H1 (cell line): ENCODE measurements at regions not wholly inside any gene's neighbourhood (a gene's known extent, or its start where the extent isn't known, plus 50 kb on each side); places are given as distances from the start of the nearest gene placed in this dataset.

Source experiments
- BRCA1 ChIP-seq: IDR thresholded peaks from 2 replicates; pipeline ENCODE4 v1.6.1; 2012; ENCODE audit warnings: low read depth, low read length, improper control_type of control experiment
- CBX5 ChIP-seq: fragments of 300-800, 300-1000 bp; sonication (generic); IDR thresholded peaks from 2 replicates; pipeline ENCODE4 v1.7.1; 2016; ENCODE audit warnings: antibody characterized with exemption, low read length, low read depth
- RBBP5 ChIP-seq: IDR thresholded peaks from 2 replicates; pipeline ENCODE4 v1.7.1; 2012; ENCODE audit warnings: low read depth, mild to moderate bottlenecking, inconsistent platforms, low read length, moderate library complexity, borderline replicate concordance
- TF ChIP-seq, protein P1 (sequence below): fragments of 300-600 bp; sonication (generic); IDR thresholded peaks from 2 replicates; pipeline ENCODE4 v1.7.1; 2012; ENCODE audit warnings: low read length, moderate library complexity, mild to moderate bottlenecking, inconsistent platforms; ENCODE audit not compliant: insufficient replicate concordance

GRCh38 chr15:27642981-27643380 lies 456.1 kb downstream of the OCA2 start (continued):
- TF ChIP-seq, protein P1, sequence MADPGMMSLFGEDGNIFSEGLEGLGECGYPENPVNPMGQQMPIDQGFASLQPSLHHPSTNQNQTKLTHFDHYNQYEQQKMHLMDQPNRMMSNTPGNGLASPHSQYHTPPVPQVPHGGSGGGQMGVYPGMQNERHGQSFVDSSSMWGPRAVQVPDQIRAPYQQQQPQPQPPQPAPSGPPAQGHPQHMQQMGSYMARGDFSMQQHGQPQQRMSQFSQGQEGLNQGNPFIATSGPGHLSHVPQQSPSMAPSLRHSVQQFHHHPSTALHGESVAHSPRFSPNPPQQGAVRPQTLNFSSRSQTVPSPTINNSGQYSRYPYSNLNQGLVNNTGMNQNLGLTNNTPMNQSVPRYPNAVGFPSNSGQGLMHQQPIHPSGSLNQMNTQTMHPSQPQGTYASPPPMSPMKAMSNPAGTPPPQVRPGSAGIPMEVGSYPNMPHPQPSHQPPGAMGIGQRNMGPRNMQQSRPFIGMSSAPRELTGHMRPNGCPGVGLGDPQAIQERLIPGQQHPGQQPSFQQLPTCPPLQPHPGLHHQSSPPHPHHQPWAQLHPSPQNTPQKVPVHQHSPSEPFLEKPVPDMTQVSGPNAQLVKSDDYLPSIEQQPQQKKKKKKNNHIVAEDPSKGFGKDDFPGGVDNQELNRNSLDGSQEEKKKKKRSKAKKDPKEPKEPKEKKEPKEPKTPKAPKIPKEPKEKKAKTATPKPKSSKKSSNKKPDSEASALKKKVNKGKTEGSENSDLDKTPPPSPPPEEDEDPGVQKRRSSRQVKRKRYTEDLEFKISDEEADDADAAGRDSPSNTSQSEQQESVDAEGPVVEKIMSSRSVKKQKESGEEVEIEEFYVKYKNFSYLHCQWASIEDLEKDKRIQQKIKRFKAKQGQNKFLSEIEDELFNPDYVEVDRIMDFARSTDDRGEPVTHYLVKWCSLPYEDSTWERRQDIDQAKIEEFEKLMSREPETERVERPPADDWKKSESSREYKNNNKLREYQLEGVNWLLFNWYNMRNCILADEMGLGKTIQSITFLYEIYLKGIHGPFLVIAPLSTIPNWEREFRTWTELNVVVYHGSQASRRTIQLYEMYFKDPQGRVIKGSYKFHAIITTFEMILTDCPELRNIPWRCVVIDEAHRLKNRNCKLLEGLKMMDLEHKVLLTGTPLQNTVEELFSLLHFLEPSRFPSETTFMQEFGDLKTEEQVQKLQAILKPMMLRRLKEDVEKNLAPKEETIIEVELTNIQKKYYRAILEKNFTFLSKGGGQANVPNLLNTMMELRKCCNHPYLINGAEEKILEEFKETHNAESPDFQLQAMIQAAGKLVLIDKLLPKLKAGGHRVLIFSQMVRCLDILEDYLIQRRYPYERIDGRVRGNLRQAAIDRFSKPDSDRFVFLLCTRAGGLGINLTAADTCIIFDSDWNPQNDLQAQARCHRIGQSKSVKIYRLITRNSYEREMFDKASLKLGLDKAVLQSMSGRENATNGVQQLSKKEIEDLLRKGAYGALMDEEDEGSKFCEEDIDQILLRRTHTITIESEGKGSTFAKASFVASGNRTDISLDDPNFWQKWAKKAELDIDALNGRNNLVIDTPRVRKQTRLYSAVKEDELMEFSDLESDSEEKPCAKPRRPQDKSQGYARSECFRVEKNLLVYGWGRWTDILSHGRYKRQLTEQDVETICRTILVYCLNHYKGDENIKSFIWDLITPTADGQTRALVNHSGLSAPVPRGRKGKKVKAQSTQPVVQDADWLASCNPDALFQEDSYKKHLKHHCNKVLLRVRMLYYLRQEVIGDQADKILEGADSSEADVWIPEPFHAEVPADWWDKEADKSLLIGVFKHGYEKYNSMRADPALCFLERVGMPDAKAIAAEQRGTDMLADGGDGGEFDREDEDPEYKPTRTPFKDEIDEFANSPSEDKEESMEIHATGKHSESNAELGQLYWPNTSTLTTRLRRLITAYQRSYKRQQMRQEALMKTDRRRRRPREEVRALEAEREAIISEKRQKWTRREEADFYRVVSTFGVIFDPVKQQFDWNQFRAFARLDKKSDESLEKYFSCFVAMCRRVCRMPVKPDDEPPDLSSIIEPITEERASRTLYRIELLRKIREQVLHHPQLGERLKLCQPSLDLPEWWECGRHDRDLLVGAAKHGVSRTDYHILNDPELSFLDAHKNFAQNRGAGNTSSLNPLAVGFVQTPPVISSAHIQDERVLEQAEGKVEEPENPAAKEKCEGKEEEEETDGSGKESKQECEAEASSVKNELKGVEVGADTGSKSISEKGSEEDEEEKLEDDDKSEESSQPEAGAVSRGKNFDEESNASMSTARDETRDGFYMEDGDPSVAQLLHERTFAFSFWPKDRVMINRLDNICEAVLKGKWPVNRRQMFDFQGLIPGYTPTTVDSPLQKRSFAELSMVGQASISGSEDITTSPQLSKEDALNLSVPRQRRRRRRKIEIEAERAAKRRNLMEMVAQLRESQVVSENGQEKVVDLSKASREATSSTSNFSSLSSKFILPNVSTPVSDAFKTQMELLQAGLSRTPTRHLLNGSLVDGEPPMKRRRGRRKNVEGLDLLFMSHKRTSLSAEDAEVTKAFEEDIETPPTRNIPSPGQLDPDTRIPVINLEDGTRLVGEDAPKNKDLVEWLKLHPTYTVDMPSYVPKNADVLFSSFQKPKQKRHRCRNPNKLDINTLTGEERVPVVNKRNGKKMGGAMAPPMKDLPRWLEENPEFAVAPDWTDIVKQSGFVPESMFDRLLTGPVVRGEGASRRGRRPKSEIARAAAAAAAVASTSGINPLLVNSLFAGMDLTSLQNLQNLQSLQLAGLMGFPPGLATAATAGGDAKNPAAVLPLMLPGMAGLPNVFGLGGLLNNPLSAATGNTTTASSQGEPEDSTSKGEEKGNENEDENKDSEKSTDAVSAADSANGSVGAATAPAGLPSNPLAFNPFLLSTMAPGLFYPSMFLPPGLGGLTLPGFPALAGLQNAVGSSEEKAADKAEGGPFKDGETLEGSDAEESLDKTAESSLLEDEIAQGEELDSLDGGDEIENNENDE: no peak
- TF ChIP-seq BRCA1 (no peak), CBX5 (no peak), RBBP5 (no peak)
- TF ChIP-seq, all 59 proteins: peak for 0
